Activated T-helper 9 cell treated with anti-CD3 and anti-CD28 coated beads, Interleukin-2, amount 50 U/mL, for 16 hours (primary cell): ENCODE measurements at regions not wholly inside any gene's neighbourhood (a gene's known extent, or its start where the extent isn't known, plus 50 kb on each side); places are given as distances from the start of the nearest gene placed in this dataset.
"Not testable (repeated sequence)": the region's sequence is repeated elsewhere in the genome, so short reads cannot be mapped to it uniquely, and the experiment has no call there.

ENCODE experiments used
- DNase-seq: peaks from one replicate; pipeline ENCODE4 v3.0.0-alpha.2; 2020; ENCODE audit warnings: low read depth

DNA sequence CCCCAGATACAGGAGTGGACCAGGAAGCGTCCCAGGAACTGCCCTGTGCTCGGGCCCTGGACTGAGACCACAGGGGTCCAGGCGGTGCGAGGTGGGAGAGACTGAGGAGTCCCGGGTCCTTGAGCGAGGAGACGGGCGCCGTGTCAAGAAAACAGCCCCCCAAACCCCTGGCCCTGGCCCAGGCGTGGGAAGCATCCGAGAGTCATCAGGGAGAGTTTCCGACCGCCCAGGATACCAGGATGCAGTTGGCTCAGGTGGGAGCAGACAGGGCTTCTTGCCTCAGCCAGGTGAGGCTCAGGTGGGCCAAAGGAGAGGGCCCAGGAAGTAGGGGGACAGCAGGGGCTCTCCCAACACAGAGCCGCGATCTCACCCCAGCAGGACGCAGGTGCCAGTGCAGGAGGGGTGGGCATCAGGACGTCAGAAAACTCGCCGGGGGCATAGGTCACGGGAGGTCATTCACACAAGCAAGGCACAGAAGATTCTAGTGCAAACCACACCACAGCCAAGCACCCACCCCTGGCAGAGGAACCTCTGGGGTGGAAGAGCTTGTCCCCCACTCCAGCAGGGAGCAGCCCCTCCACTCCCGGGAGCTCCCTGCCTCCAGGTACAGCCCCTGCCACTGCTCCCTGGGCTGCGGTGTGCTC lies 102.5 kb upstream of the EIF5 start:
- no peak for DNase-seq

DNA sequence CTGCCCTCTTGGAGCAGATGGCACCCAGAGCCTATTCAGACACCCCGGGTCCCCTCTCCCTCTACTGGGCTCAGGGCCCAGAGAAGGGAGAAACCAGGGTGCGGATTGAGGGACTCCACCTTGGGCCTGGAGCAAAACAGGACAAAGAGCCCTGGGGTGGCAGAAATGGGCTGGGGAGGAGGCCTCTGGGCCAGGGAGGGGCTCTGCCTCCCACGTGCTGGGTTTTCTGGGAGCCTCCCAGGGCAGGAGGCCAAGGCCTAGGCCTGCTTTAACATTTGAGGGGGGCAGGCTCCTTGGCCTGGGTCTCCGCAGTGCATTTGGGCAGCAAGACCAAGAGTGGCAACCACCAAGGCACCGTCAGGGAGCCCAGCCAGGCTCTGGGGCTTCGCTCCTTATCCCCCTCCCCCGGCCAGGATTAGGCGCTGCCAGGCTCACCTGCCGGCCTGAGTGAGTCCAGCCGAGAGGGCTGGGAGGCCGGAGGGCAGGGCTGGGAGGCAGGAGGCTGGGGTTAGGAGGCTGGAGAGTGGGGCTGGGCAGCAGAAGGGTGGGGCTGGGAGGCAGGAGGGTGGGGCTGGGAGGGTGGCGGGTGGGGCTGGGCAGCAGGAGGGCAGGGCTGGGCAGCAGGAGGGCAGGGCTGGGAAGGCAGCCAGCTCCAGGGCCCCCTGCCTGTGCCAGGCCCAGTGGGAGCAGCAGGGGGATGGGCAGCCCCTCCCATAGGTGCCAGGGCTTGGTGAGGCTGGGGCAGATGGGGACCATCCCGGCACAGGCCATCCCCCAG lies 101.8 kb upstream of the EIF5 start:
- DNase-seq, result no peak

DNA sequence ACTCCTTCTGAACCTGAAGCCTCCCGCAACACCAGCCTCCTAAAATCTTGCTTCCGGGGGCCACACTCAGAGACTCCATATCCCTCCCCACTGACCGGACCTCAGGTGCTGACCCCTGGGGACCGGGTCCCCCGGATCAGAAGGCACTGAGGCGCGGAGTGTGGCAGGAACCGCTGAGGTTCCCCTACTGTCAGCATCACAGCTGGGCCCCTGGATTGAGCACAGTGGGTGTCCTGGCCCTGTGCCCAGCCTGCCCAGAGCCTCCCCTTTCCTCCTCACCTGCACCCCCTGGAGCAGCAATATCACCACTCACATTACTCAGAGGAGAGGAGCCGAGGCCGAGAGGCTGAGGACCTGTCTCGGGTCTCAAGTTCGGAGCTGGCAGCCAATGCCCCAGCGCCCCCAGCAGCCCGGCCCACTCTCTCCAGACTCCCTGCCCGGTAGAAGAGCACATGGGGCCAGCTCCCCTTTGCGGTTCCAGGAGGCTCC lies 101.2 kb upstream of the EIF5 start:
- no peak for DNase-seq

DNA sequence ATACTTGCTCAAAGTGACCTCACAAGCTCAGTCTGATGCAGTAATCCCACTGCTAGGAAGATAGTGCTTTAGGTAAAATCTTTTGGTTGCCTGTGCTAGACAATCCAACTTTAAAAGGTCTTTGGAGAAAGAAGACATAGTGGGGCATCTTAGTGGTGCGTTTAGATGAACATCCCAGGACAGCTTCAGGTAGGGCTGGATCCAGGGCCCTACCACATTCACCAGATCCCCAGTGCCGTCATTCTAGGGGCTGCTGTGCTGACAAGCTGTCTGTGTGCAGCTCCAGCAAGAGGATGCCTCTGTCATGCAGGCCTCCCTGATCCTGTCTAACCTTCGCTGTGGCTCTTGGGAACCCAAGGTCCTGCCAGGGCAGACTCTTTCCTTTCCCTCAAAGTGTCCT lies 100.7 kb upstream of the EIF5 start:
- DNase-seq, result no peak

DNA sequence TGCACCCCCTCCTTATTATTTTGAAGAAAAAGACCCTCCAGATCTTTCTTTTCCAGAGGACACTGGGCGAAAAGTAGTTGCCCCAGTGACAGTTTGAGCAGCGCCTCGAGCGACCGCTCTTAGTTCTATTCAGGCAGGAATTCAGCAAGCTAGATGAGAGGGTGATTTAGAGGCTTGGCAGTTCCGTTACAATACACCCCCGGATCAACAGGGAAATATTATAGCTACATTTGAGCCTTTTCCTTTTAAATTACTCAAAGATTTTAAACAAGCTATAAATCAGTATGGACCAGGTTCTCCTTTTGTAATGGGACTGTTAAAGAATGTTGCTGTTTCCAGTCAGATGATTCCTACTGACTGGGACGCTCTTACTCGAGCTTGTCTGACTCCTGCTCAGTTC lies 99.2 kb upstream of the EIF5 start:
- DNase-seq, result not testable (repeated sequence)

DNA sequence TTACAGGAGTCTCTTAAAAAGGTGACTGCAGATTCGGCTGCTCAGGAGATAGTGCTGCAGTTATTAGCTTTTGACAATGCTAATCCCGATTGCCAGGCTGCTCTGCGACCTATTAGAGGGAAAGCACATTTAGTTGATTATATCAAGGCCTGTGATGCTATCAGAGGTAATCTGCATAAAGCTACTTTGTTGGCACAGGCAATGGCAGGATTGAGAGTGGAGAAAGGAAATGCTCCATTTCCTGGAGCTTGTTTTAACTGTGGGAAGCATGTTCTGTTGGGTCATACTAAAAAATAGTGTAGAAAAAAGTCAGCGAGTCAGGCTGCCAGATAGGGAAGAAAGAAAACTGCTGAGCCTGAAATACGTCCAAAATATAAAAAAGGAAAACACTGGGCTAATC lies 98.5 kb upstream of the EIF5 start:
- DNase-seq, result not testable (repeated sequence)

DNA sequence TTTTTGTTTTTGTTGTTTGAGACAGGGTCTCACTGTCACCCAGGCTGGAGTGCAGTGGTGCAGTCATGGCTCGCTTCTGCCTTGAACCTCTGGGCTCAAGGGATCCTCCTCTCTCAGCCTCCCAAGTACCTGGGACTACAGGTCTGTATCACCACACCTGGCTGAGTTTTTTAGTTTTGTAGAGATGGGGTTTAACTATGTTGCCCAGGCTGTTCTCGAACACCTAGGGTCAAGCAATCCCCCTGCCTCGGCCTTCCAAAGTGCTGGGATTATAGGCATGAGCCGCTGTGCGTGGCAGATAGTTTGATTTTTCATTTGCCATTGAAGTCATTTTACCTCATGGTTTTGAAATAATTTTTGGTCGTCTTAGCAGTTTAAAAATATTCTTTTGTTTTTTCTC lies 94.3 kb upstream of the EIF5 start:
- DNase-seq, result no peak

DNA sequence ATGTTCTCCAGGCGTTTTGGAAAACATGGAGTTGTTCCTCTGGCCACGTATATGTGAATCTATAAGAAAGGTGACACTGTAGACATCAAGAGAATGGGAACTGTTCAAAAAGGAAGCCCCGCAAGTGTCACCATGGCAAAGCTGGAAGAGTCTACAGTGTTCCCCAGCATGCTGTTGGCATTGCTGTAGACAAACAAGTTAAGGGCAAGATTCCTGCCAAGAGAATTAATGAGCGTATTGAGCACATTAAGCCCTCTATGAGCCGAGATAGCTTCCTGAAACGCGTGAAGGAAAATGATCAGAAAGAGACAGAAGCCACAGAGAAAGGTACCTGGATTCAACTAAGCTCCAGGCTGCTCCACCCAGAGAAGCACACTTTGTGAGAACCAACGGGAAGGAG lies 92.5 kb upstream of the EIF5 start:
- no peak for DNase-seq

DNA sequence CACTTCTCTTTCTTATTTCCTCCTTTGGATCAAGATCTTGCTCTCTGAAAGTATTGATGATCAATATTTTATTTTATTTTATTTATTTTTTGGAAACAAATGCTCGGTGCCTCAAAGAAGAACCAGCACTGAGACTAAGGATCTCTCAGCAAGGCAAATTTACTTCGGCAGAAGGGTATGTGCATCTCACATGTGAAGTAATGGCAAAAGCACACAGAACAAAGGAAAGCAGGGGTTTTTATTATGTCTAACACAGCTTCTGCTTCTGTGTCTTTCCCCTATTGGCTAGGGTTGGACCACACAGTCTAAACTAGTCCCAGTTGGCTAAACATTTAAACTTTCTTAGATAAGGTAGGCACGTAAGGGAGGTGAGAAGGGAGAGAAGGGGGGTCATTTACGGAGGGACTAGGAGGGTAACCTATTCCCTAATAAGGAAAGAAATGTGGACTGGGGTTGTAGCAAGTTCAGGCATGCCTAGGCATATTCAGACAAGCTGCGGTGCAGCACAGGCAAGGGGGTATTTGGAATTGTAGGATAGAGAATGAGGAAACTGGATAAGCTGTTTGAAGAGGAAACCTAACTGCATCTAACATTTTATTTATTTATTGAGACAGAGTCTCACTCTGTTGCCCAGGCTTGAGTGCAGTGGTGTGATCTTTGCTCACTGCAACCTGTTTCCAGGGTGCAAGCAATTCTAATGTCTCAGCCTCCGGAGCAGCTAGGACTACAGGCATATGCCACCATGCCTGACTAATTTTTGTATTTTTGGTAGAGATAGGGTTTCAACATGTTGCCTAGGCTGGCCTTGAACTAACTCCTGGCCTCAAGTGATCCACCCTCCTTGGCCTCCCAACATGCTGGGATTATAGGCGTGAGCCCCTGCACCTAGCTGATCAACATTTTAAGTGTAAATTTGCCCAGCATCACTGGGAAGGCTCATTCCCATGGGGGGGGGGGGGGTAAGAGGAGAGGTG lies 90.0 kb upstream of the EIF5 start:
- no peak for DNase-seq

DNA sequence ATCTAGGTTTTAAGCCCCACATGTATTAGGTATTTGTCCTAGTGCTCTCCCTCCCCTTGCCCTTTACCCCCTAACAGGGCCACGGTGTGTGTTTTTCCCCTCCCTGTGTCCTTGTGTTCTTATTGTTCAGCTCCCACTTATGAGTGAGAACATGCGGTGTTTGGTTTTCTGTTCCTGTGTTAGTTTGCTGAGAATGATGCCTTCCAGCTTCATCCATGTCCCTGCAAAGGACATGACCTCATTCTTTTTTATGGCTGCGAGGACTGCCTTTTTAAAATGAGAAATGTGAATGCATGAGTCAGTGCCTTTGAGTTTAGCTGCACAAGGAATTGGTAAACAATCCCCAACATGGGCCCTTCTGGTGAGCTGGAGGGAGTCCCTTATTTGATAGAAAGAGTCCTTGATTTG lies 88.4 kb upstream of the EIF5 start:
- DNase-seq, result not testable (repeated sequence)

DNA sequence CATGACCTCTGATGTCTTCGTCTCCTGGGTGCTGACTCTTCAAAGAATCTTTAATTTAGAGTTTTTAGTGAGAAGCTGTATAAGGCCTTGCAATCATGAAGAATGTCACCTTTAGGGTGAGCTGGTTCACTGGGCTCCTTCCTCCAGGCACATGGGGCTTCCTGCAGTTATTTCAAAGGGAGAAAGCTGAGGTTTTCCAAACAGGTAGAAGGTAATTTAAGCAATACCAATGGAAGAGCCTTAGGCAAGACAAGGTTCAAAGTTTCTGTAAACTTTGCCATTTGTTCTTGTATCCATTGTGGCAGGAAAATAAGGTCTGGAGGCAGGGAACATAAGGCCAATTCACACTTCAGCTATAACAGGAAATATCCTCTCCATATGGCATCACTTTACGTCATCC lies 88.0 kb upstream of the EIF5 start:
- no peak for DNase-seq

DNA sequence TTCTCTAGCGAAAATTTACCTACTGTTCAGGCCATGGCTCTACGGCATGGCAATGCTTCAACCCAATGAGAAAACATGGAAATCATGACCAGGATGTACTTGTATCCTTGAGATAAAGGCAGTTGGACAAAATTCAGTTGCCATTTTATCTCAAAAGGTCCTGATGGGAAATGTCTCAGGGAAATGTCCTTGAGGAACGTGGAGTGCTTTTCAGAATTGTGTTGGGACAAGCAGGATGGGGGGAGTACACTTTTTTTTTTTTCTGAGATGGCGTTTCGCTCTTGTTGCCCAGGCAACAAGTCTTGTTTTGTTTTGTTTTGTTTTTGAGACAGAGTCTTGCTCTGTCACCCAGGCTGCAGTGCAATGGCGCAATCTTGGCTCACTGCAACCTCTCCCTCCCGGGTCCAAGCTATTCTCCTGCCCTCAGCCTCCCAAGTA lies 86.8 kb upstream of the EIF5 start:
- no peak for DNase-seq

DNA sequence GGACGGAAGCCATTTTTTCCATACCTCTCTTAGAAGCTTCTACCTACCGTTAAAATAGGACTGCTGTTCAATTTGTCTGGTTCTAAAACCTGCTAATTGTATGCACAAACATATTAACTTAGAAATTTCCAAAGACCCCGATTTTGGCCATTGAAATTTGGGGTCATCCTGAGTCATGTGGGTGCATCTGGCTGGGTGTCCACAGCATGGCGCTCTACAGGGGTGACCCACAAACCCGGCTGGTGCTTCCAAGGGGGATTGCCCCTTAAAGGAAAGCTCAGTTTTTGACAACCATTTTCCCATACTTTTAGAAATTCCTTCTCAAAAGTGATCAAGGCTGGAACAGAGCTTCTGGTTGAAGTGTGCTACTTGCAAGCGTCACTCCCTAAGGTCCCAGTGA lies 83.9 kb upstream of the EIF5 start:
- DNase-seq, result no peak

DNA sequence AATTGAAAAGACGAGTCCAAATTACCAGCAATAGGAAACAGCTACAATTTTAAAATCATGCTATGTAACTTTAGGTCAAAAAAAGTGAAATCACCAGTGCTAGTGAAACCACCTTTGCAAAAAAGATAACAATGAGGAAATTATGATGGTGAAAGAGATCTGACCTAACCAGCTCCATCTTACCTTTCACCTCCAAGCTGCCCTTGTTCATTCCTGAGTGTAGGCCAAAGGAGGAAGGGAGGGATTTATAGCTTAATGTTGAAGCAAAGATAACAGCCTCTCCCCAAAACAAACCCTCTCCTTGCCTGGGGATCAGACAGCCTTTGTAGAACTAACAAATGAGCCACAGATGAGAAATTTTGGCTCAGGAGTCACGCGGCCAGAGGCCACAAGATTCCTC lies 83.2 kb upstream of the EIF5 start:
- no peak for DNase-seq

DNA sequence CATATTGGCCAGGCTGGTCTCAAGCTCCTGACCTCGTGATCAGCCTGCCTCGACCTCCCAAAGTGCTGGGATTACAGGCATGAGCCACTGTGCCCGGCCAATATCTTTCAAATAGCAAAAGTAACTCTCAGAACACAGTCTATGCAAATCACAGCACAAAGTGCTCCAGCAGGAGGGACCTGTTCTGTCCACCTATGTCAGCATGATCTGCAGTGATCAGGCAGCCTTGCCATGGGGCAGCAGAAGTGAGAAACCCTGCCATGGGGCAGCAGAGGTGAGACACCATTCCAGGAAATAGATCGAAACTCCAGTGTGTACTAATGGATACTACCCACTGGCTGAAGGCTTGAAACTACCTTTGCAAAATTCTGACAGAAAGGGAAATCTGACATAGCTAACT lies 78.5 kb upstream of the EIF5 start:
- DNase-seq, result no peak

DNA sequence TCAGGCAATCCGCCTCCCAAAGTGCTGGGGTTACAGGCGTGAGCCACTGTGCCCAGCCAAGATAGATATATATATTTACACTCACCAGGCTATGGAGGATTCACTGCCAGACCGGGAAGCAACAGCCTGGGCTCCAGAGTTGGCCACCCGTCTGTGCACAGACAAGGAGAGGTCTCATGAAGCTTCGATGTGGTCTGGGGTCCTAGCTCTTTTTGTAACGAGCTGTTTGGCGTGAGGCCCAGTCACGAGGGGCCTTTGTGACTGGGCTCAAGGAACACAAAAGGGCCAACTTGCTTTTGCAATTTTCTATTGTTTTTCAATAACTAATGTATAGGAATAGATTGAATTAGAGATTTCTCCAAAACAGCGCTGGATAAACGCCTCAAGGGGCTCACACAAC lies 77.6 kb upstream of the EIF5 start:
- no peak for DNase-seq

DNA sequence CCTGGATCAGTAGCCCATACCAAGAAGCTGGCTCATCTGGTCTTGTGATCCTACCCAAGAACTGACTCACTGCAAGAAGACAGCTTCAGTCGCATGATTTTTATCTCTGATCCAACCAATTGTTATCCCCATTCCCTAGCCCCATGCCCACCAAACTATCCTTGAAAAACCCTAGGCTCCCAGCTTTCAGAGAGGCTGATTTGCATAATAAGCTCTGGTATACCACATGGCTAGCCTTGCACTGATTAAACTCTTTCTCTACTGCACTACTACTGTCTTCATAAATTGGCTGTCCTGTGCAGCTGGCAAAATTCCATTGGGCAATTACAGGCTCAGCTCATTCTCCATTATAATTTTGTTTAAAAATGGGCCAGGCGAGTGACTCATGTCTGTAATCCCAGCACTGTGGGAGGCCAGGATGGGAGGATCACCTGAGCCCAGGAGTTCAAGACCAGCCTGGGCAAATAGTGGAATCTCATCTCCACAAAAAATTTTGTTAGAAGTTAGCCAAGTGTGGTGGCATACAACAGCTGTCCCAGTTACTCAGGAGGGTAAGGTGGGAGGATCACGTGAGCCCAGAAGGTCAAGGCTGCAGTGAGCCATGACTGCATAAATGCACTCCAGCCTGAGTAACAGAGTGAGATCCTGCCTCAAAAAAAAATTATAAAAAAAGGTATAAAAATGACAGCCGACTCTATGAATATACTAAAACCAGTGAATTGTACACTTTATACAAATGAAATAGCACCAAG lies 76.7 kb upstream of the EIF5 start:
- DNase-seq, result no peak

DNA sequence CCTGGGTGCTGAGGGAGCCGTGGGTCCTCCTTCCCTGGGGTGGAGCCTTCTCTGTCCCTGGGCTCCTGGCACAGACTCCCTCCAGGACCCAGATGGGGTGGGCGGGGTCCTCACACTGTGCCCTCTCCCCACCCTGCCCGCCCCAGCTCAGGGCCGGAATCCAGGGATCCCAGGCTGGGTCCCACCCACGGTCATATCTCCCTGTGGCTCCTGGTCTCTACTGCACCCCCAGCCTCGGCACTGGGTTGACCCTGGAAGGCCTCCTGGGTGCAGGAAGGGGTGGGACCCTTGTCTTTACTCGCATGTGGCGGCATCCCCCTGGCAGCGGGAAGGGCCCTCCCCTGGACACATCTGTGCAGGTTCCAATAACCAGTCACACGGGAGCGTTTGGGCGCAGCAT lies 75.8 kb upstream of the EIF5 start:
- DNase-seq, result no peak

DNA sequence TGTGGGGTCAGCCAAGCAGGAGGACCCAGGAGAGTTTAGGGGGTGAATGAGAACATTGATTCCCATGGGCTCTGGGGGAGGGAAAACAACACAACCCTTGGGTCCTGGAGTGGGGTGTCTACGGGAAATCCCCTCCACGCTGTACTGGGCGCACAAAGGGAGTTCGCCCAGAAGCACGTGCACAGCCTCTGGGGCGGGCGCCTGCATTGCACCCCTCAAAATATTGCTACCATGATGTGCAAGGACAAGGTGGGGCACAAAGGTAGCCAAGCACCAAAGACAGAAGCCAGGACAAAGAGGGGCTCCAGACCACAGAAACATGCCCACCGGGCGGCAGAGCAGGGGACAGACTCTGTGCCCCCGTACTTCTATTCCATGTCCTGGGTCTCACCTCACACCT lies 74.9 kb upstream of the EIF5 start:
- DNase-seq, result no peak

DNA sequence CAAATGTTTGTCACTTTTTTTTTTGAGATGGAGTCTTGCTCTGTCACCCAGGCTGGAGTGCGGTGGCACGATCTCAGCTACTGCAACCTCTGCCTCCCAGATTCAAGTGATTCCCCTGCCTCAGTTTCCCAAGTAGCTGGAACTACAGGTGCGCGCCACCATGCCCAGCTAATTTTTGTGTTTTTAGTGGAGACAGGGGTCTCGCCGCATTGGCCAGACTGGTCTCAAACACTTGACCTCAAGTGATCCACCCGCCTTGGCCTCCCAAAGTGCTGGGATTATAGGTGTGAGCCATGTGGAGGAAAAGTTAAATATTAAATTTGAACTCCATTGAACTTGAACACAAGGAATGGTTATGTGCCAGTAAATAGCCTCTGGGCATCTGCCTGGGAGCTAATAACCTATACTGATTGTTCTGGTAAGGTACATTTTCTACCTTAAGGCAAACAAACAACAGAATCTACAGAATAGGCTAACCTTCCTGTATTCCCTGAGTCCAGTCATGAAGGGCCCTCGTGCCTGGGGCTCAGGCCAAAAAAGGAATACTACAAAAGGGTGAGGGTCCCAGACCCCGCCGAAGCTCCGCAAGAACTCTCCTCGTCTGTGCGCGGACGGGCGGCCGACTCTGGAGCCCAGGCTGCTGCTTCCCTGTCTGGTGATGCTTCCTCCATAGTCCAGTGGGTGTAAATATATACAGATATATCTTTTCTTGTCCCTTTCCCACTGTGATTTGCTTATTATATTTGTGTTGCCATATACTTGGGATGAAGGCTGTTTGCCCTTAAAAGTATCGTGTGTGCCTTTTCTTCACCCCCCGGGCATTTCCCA lies 74.0 kb upstream of the EIF5 start:
- no peak for DNase-seq

DNA sequence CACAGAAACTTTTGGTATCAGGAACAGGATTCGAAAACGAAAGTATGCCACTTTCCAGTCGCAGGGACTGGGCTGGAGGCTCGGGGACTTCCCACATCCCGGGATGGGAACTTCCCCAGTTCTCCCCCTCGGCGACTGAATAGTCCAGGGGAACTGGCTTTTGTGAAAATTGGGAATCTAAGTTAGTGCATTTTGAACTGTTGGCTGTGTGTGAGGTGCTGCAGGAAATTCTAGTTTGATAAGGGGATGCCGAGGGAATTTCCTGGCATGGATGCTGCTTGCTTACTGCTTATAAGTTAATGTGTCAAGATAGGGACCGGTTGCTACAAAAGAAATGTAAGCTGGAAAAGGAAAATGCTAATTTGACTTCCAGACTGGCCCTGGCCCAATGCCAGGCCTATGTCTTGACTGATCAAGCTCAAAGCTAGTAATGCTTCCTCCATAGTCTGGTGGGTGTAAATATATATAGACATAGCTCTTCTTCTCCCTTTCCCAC lies 73.4 kb upstream of the EIF5 start:
- no peak for DNase-seq
